ENCODE measurements at regions not wholly inside any gene's neighbourhood (a gene's known extent, or its start where the extent isn't known, plus 50 kb on each side); places are given as distances from the start of the nearest gene placed in this dataset.

- no peak for TF ChIP-seq POLR2AphosphoS5 (IDR thresholded peaks at IDR 0.05; ENCODE audit: low read depth, low read length)
- TF ChIP-seq CTCF (IDR thresholded peaks at IDR 0.05) = no peak
- TF ChIP-seq REST (IDR thresholded peaks at IDR 0.05; ENCODE audit: insufficient read depth in 1 of 2, low read depth in 2 of 2, low read length in 1 of 2) = no peak
Measured at GRCh38 chr20:56735084-56735642, 106.1 kb downstream of the TFAP2C start.
